Esophagus squamous epithelium (tissue), 5 donors: ENCODE measurements at regions not wholly inside any gene's neighbourhood (a gene's known extent, or its start where the extent isn't known, plus 50 kb on each side); places are given as distances from the start of the nearest gene placed in this dataset.
"Not testable (repeated sequence)": the region's sequence is repeated elsewhere in the genome, so short reads cannot be mapped to it uniquely, and the experiment has no call there.

Experiments used
- DNase-seq: peaks from one replicate; lab custom pipeline; 2025; lab: John Stamatoyannopoulos, UW
- H3K27ac ChIP-seq, 4 donors: fragments of 200-600 bp; sonication (generic); one replicate each; pipeline ENCODE4 v1.5.1; 2016 to 2019; ENCODE audit warnings: mild to moderate bottlenecking in 1 of 4
- H3K27me3 ChIP-seq, 4 donors: fragments of 200-600 bp; sonication (generic); 1 replicate in 3 of 4; 2 replicates in 1 of 4; pipeline versions ENCODE4 v1.5.1 to v1.6.0; 2017 to 2021; ENCODE audit warnings: antibody characterized with exemption in 1 of 4
- H3K36me3 ChIP-seq, 3 donors: fragments of 200-600 bp; sonication (generic); one replicate each; pipeline ENCODE4 v1.5.1; 2016 to 2019
- H3K4me1 ChIP-seq, 3 donors: fragments of 200-600 bp; sonication (generic); one replicate each; pipeline ENCODE4 v1.5.1; 2017 to 2019
- H3K4me3 ChIP-seq, 4 donors: fragments of 200-600 bp; sonication (generic); 1 replicate in 3 of 4; 2 replicates in 1 of 4; pipeline ENCODE4 v1.5.1; 2016 to 2019; ENCODE audit warnings: mild to moderate bottlenecking in 2 of 4, moderate library complexity in 1 of 4
- H3K9me3 ChIP-seq, 3 donors: fragments of 200-600 bp; sonication (generic); one replicate each; pipeline ENCODE4 v1.5.1; 2016 to 2019
- POLR2A ChIP-seq, 4 donors: fragments of 450-650 bp; IDR thresholded peaks; one replicate each; pipeline ENCODE4 v1.6.1; 2017; ENCODE audit warnings: antibody characterized with exemption in 4 of 4, mild to moderate bottlenecking in 4 of 4, moderate library complexity in 3 of 4
- WGBS, 2 donors: methylation state at CpG; one replicate each; pipeline ENCODE4 v1.1.5; 2018; 5-methylcytosine and 5-hydroxymethylcytosine counted together
- intact Hi-C: fragments of 100-400 bp; cut with DNase I; formaldehyde crosslinking; loops from one replicate; pipeline ENCODE4 v1.15.0; 2022
- TF ChIP-seq, protein P1 (sequence below), 6 experiments: fragments of 450-650 bp in 4 of 6; fragments of 200-600 bp in 2 of 6; sonication (generic) in 2 of 6; IDR thresholded peaks; one replicate each; pipeline ENCODE4 v1.5.1; 2016 to 2019; ENCODE audit warnings: antibody characterized with exemption in 6 of 6, mild to moderate bottlenecking in 4 of 6, moderate library complexity in 4 of 6
- donor health status: DM: yes; HTN: yes; CAD: no.

- Histone ChIP-seq H3K27ac (no peak overlapping the region), H3K27me3 (no peaks in the 10 kb centered on the region), H3K36me3 (no peaks in the 10 kb centered on the region), H3K4me3 (no peak overlapping the region), H3K4me1 (no peaks in the 10 kb centered on the region), H3K9me3 (no peaks in the 10 kb centered on the region)
- intact Hi-C loops: no loop called here
- DNase-seq: no peak
- WGBS, 2 donors: 70 to 80% methylated on average over 2 of the region's 2 CpGs
- TF ChIP-seq, protein P1, sequence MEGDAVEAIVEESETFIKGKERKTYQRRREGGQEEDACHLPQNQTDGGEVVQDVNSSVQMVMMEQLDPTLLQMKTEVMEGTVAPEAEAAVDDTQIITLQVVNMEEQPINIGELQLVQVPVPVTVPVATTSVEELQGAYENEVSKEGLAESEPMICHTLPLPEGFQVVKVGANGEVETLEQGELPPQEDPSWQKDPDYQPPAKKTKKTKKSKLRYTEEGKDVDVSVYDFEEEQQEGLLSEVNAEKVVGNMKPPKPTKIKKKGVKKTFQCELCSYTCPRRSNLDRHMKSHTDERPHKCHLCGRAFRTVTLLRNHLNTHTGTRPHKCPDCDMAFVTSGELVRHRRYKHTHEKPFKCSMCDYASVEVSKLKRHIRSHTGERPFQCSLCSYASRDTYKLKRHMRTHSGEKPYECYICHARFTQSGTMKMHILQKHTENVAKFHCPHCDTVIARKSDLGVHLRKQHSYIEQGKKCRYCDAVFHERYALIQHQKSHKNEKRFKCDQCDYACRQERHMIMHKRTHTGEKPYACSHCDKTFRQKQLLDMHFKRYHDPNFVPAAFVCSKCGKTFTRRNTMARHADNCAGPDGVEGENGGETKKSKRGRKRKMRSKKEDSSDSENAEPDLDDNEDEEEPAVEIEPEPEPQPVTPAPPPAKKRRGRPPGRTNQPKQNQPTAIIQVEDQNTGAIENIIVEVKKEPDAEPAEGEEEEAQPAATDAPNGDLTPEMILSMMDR (IDR thresholded peaks at IDR 0.05): peak in 1 of 6 experiments; percentile 46
- no peak for TF ChIP-seq POLR2A (IDR thresholded peaks at IDR 0.05)
Measured at GRCh38 chr1:238710697-238711096, 675.7 kb upstream of the CHRM3 start.

- DNase-seq: no peak
- Histone ChIP-seq H3K27me3 (no peaks in the 10 kb centered on the region), H3K9me3 (no peaks in the 10 kb centered on the region), H3K4me3 (no peak overlapping the region), H3K4me1 (peaks cover 0 to 7% (median 0%) of the 10 kb centered on the region in 3 donors), H3K36me3 (no peaks in the 10 kb centered on the region), H3K27ac (no peak overlapping the region)
- TF ChIP-seq, protein P1 (IDR thresholded peaks at IDR 0.05): no peak
- no peak for TF ChIP-seq POLR2A (IDR thresholded peaks at IDR 0.05)
- 42 to 65% methylated on average over 5 of the region's 5 CpGs for WGBS, 2 donors
- intact Hi-C loops: no loop called here
Measured at GRCh38 chr1:238701024-238701423, 685.3 kb upstream of the CHRM3 start.

DNA sequence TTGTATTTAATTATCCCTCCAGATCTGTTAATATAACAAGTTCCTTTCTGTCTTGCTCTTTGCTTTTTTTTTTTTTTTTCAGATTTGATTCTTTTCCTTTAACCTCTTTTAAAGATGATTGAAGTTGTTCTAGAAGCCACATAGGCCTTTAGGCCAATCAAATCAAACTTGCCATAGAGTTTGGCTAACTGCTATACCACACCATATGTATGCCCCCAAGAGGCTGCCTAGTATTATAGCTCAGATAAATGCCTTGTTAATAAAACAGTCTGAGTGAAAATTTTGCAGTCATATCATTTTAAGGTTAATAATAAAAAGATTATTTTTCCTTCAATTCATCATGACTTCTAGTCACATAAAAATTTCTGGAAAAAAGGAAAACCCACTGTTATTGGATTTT lies 696.0 kb upstream of the CHRM3 start:
- intact Hi-C loops: no loop called here
- DNase-seq: no peak
- H3K4me3 ChIP-seq: no peak overlapping the region
- no peaks in the 10 kb centered on the region for H3K36me3 ChIP-seq
- TF ChIP-seq POLR2A (IDR thresholded peaks at IDR 0.05): no peak
- TF ChIP-seq, protein P1 (IDR thresholded peaks at IDR 0.05): peak in 1 of 6 experiments; percentile 8
- H3K27me3 ChIP-seq: no peaks in the 10 kb centered on the region
- no peak overlapping the region for H3K27ac ChIP-seq
- no peaks in the 10 kb centered on the region for H3K9me3 ChIP-seq
- no peaks in the 10 kb centered on the region for H3K4me1 ChIP-seq

- H3K9me3 ChIP-seq, H3K4me3 ChIP-seq, H3K27me3 ChIP-seq, H3K4me1 ChIP-seq, H3K27ac ChIP-seq, intact Hi-C loops, H3K36me3 ChIP-seq, DNase-seq: not testable (repeated sequence)
- WGBS, 2 donors: 100% methylated on average over 2 of the region's 27 CpGs; no CpG with 5 or more reads in 1 of the 2 donors
Measured at GRCh38 chr1:238684576-238684975, 701.8 kb upstream of the CHRM3 start.

- H3K36me3 ChIP-seq: no peaks in the 10 kb centered on the region
- no peak overlapping the region for H3K27ac ChIP-seq
- H3K9me3 ChIP-seq: no peaks in the 10 kb centered on the region
- no peaks in the 10 kb centered on the region for H3K27me3 ChIP-seq
- no peak overlapping the region for H3K4me3 ChIP-seq
- intact Hi-C loops: no loop called here
- no peak for DNase-seq
- H3K4me1 ChIP-seq: no peaks in the 10 kb centered on the region
- 81 to 87% methylated on average over 4 of the region's 4 CpGs for WGBS, 2 donors
- no peak for TF ChIP-seq POLR2A (IDR thresholded peaks at IDR 0.05)
- TF ChIP-seq, protein P1 (IDR thresholded peaks at IDR 0.05): no peak
Measured at GRCh38 chr1:238681451-238681850, 704.9 kb upstream of the CHRM3 start.

- no peak for DNase-seq
- TF ChIP-seq, protein P1 (IDR thresholded peaks at IDR 0.05): no peak
- Histone ChIP-seq H3K27ac (no peak overlapping the region), H3K36me3 (no peaks in the 10 kb centered on the region), H3K4me3 (no peak overlapping the region), H3K27me3 (no peaks in the 10 kb centered on the region), H3K4me1 (no peaks in the 10 kb centered on the region), H3K9me3 (no peaks in the 10 kb centered on the region)
- intact Hi-C loops: no loop called here
- 64 to 67% methylated on average over 5 of the region's 5 CpGs for WGBS, 2 donors
Measured at GRCh38 chr1:238681021-238681420, 705.3 kb upstream of the CHRM3 start.
